HCEC 1CT (cell line): ENCODE measurements at regions not wholly inside any gene's neighbourhood (a gene's known extent, or its start where the extent isn't known, plus 50 kb on each side); places are given as distances from the start of the nearest gene placed in this dataset.
"Not testable (repeated sequence)": the region's sequence is repeated elsewhere in the genome, so short reads cannot be mapped to it uniquely, and the experiment has no call there.

Source experiments
- DNase-seq: peaks from one replicate; pipeline ENCODE4 v3.0.0-alpha.2; 2017

- DNase-seq: no peak
Observed at GRCh38 chr9:71504636-71505035, 263.7 kb downstream of the CEMIP2 start.

- DNase-seq: no peak
Observed at GRCh38 chr9:71498691-71499090, 269.6 kb downstream of the CEMIP2 start.

GRCh38 chr9:71490810-71491209 lies 277.5 kb downstream of the CEMIP2 start:
- DNase-seq: no peak

- DNase-seq: no peak
Observed at GRCh38 chr9:71487061-71487460, 281.3 kb downstream of the CEMIP2 start.

- DNase-seq: no peak
Observed at GRCh38 chr9:71485326-71485725, 283.0 kb downstream of the CEMIP2 start.

- DNase-seq: no peak
Observed at GRCh38 chr9:71483436-71483835, 284.9 kb downstream of the CEMIP2 start.

GRCh38 chr9:71479621-71480020 lies 288.7 kb downstream of the CEMIP2 start:
- no peak for DNase-seq

GRCh38 chr9:71472400-71472799 lies 295.9 kb downstream of the CEMIP2 start:
- DNase-seq: no peak

- DNase-seq: no peak
Observed at GRCh38 chr9:71465392-71465791, 302.9 kb downstream of the CEMIP2 start.

- DNase-seq: no peak
Observed at GRCh38 chr9:71459082-71459481, 309.2 kb downstream of the CEMIP2 start.

GRCh38 chr9:71446473-71447411 lies 321.6 kb downstream of the CEMIP2 start:
- DNase-seq: no peak

- no peak for DNase-seq
Observed at GRCh38 chr9:71446106-71446472, 322.2 kb downstream of the CEMIP2 start.

GRCh38 chr9:71442937-71443336 lies 321.5 kb upstream of the TRPM3 start:
- no peak for DNase-seq

GRCh38 chr9:71441266-71441665 lies 319.8 kb upstream of the TRPM3 start:
- DNase-seq: no peak

GRCh38 chr9:71431931-71432330 lies 310.5 kb upstream of the TRPM3 start:
- DNase-seq: no peak

- DNase-seq: not testable (repeated sequence)
Observed at GRCh38 chr9:71407341-71407740, 285.9 kb upstream of the TRPM3 start.

- DNase-seq: no peak
Observed at GRCh38 chr9:71403106-71403505, 281.7 kb upstream of the TRPM3 start.

- no peak for DNase-seq
Observed at GRCh38 chr9:71393005-71393404, 271.6 kb upstream of the TRPM3 start.

- DNase-seq: no peak
Observed at GRCh38 chr9:71384343-71384742, 262.9 kb upstream of the TRPM3 start.

GRCh38 chr9:71383308-71383940 lies 262.0 kb upstream of the TRPM3 start:
- no peak for DNase-seq

- no peak for DNase-seq
Observed at GRCh38 chr9:71368157-71368556, 246.7 kb upstream of the TRPM3 start.

- no peak for DNase-seq
Observed at GRCh38 chr9:71364186-71364955, 242.9 kb upstream of the TRPM3 start.

- no peak for DNase-seq
Observed at GRCh38 chr9:71363286-71363961, 242.0 kb upstream of the TRPM3 start.
